Esophagus muscularis mucosa (tissue), 4 donors: ENCODE measurements at regions not wholly inside any gene's neighbourhood (a gene's known extent, or its start where the extent isn't known, plus 50 kb on each side); places are given as distances from the start of the nearest gene placed in this dataset.

Experiments
- EP300 ChIP-seq: sonication (generic); formaldehyde crosslinking; IDR thresholded peaks from one replicate; pipeline ENCODE4 v1.6.1; 2017; ENCODE audit warnings: antibody characterized with exemption
- POLR2A ChIP-seq: fragments of 450-650 bp; IDR thresholded peaks from one replicate; pipeline ENCODE4 v1.6.1; 2017; ENCODE audit warnings: antibody characterized with exemption, moderate library complexity, mild to moderate bottlenecking, low read depth
- POLR2AphosphoS5 ChIP-seq, 2 donors: sonication (generic); formaldehyde crosslinking; IDR thresholded peaks; one replicate each; pipeline ENCODE4 v1.6.1; 2017; ENCODE audit warnings: antibody characterized with exemption in 2 of 2
- TF ChIP-seq, protein P1 (sequence below), 3 experiments: fragments of 200-600 bp in 2 of 3; fragments of 450-650 bp in 1 of 3; sonication (generic) in 2 of 3; IDR thresholded peaks; one replicate each; pipeline ENCODE4 v1.5.1; 2017 to 2019; ENCODE audit warnings: antibody characterized with exemption in 3 of 3, mild to moderate bottlenecking in 2 of 3, moderate library complexity in 1 of 3

- TF ChIP-seq, protein P1, sequence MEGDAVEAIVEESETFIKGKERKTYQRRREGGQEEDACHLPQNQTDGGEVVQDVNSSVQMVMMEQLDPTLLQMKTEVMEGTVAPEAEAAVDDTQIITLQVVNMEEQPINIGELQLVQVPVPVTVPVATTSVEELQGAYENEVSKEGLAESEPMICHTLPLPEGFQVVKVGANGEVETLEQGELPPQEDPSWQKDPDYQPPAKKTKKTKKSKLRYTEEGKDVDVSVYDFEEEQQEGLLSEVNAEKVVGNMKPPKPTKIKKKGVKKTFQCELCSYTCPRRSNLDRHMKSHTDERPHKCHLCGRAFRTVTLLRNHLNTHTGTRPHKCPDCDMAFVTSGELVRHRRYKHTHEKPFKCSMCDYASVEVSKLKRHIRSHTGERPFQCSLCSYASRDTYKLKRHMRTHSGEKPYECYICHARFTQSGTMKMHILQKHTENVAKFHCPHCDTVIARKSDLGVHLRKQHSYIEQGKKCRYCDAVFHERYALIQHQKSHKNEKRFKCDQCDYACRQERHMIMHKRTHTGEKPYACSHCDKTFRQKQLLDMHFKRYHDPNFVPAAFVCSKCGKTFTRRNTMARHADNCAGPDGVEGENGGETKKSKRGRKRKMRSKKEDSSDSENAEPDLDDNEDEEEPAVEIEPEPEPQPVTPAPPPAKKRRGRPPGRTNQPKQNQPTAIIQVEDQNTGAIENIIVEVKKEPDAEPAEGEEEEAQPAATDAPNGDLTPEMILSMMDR (IDR thresholded peaks at IDR 0.05), result no peak
- TF ChIP-seq POLR2A (no peak), POLR2AphosphoS5 (IDR thresholded peaks at IDR 0.05) (no peak), EP300 (no peak)
Measured at GRCh38 chrX:39506131-39506530, 591.6 kb downstream of the BCOR start.
